ENCODE measurements at regions not wholly inside any gene's neighbourhood (a gene's known extent, or its start where the extent isn't known, plus 50 kb on each side); places are given as distances from the start of the nearest gene placed in this dataset.

DNA sequence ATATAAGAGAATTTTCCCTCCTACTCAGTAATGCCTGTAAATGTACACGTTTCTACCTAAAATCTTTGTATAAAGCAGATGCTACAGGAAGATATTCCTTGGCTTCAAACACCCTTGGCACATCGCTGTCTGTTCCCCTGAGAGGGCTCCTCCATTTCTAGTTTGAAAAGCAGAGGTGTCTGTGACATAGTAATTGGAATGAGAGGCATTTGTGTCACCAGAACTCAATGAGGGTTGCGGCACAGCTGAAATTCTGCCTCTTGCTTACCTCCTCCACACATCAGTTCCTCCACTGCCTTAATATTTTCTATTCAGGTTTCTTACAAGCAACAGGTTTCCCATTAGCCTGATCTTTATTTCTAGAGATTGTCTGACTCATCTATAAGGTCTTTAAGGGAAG is 359.9 kb upstream of the DCC start:
- no peak overlapping the region for H3K27ac ChIP-seq
- TF ChIP-seq, protein P1, sequence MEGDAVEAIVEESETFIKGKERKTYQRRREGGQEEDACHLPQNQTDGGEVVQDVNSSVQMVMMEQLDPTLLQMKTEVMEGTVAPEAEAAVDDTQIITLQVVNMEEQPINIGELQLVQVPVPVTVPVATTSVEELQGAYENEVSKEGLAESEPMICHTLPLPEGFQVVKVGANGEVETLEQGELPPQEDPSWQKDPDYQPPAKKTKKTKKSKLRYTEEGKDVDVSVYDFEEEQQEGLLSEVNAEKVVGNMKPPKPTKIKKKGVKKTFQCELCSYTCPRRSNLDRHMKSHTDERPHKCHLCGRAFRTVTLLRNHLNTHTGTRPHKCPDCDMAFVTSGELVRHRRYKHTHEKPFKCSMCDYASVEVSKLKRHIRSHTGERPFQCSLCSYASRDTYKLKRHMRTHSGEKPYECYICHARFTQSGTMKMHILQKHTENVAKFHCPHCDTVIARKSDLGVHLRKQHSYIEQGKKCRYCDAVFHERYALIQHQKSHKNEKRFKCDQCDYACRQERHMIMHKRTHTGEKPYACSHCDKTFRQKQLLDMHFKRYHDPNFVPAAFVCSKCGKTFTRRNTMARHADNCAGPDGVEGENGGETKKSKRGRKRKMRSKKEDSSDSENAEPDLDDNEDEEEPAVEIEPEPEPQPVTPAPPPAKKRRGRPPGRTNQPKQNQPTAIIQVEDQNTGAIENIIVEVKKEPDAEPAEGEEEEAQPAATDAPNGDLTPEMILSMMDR (conservative IDR thresholded peaks at IDR 0.05): no peak
- no peak for TF ChIP-seq ZFX (IDR thresholded peaks at IDR 0.05)

DNA sequence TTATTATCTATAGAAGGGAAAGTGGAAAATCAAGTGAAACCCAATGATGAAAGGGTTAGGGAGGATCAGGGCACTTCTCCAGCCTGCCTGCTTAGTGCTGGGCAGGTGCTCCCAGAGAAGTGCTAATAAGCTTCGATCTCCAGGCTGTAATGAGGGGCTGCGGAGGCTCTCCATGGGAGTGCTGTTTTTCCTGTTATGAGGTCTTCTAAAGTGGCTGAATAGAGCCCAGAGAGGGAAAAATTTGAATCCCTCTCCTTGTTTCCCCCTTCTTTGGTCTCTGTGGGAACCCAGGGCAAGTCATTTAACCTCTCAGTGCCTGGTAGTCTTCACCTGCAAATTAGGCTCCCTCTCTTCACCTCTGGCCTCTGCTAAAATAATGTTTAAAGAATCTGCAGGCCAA is 351.7 kb upstream of the DCC start:
- H3K27ac ChIP-seq: no peak overlapping the region
- no peak for TF ChIP-seq ZFX (IDR thresholded peaks at IDR 0.05)
- TF ChIP-seq, protein P1 (conservative IDR thresholded peaks at IDR 0.05): no peak

DNA sequence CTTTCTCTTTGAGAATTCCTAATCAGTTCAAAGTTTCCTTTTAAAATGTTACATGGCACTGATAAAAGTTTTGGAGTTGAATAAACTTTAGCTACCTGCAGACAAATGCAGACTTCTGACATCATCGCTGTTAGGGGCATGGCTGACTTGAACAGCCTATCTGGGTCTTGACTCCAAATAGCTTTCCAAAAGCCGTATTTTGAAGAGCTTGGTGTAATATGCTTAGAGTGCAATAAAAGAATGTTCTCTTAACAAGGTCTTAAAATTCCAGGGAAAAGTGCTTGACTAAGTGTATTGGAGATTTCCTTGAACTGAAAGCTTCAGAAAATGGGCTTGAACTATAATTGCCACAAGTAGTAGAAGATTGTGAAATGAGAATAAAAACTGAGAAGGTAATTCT is 342.9 kb upstream of the DCC start:
- no peak overlapping the region for H3K27ac ChIP-seq

DNA sequence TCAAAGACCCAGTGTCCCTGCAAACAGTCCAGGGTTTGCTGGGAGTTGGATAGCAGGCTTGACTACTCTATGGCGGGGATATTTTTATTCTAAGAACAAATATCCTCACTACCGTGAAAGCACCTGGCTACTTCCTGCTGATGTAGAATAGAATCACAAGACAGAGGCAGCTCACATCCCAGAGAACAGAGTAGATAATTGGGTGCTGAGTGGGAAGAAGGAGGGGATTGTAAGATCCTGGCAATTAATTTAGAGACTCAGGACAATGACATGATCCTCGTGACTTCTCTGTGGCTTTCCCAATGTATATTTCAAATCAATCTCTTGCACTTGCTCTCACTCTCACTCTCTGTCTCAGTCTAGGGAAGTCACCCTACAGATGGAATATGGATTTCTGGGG is 341.9 kb upstream of the DCC start:
- H3K27ac ChIP-seq: no peak overlapping the region
- no peak for TF ChIP-seq ZFX (IDR thresholded peaks at IDR 0.05)
- TF ChIP-seq, protein P1 (conservative IDR thresholded peaks at IDR 0.05): no peak

More for the DNA sequence above, 342.9 kb upstream of the DCC start:
- no peak for TF ChIP-seq ZFX (IDR thresholded peaks at IDR 0.05)
- TF ChIP-seq, protein P1 (conservative IDR thresholded peaks at IDR 0.05): no peak

DNA sequence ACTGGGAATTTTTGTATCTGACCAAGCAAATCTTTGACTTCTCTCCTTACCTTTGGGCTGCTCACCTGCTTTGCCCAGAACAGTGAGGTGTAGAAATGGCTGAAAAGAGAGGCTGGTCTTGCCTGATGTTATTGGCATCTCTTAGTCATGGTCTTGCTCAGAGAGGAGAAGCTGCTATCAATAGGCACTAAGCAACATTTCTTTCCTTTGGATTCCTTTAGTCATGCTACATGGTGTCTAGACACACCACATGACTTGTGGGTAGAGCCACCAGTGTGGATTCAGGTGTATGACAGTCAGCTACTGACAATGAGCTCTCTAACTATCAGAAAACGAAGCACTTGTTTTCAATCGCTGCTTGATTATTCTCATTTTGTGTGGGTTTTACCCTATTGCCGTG is 341.3 kb upstream of the DCC start:
- H3K27ac ChIP-seq: no peak overlapping the region
- TF ChIP-seq ZFX (IDR thresholded peaks at IDR 0.05): no peak
- TF ChIP-seq, protein P1 (conservative IDR thresholded peaks at IDR 0.05): no peak

DNA sequence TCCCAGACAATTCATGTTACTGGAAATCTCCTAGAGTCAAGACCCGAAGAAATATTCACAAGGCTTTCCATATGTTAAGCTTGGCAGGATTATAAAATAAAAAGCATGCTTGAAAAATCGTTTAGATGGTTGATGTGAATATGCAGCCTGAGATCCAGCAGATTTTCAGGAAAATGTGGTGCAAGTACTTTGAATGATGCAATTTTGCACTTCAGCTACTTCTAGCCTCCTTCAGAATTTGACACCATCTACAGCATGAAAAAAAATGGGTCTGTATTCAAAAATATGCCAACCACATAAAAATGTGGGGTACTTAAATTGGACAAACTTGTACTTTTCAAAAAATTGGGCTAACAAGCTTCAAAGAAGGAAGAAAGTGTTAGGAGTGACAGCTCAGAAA is 340.6 kb upstream of the DCC start:
- TF ChIP-seq, protein P1 (conservative IDR thresholded peaks at IDR 0.05): no peak
- TF ChIP-seq ZFX (IDR thresholded peaks at IDR 0.05): no peak

DNA sequence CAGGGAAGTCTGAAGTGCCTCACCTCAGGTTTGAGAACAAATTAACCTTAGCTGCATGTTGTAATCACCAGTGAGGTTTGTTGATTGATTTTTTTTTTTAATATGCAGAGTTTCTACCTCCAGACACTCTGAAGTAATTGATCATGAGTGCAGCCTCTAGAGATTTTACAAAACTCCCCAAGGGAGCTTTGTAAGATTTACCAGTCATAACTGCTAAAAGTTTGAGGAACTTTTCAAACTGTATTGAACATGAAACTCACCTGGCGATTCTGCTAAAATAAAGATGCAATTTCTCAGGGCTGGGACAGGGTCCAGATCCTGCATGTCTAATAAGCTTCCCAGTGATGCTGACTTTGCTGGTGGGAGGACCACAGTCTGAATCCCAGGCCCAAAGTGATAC is 339.6 kb upstream of the DCC start:
- H3K27ac ChIP-seq: no peak overlapping the region
- TF ChIP-seq, protein P1 (conservative IDR thresholded peaks at IDR 0.05): no peak
- no peak for TF ChIP-seq ZFX (IDR thresholded peaks at IDR 0.05)

More for the DNA sequence above, 340.6 kb upstream of the DCC start:
- no peak overlapping the region for H3K27ac ChIP-seq

Measured in C4-2B (cell line).